Kidney (tissue), 13 donors: ENCODE measurements at regions not wholly inside any gene's neighbourhood (a gene's known extent, or its start where the extent isn't known, plus 50 kb on each side); places are given as distances from the start of the nearest gene placed in this dataset.

ENCODE experiments used
- DNase-seq, 5 donors: peaks; one replicate each; pipeline ENCODE4 v3.0.0-alpha.2; 2013 to 2020
- FAIRE-seq: peaks from 2 replicates; lab custom pipeline; 2012; peaks lifted over from hg19 to GRCh38; lab: Jason Lieb, UNC
- H3K27ac ChIP-seq, 2 donors: one replicate each; pipeline ENCODE4 v1.7.0; 2013; ENCODE audit warnings: low read depth in 2 of 2, low read length in 2 of 2, inconsistent platforms in 1 of 2
- H3K27me3 ChIP-seq: one replicate; pipeline ENCODE4 v1.7.1; 2013; ENCODE audit warnings: low read length, inconsistent platforms; ENCODE audit not compliant: control insufficient read depth, insufficient read depth
- H3K36me3 ChIP-seq, 3 donors: one replicate each; pipeline versions ENCODE4 v1.7.0 to v1.7.1; 2013; ENCODE audit warnings: low read length in 3 of 3, control low read depth in 1 of 3, inconsistent platforms in 1 of 3; ENCODE audit not compliant: insufficient read depth in 3 of 3, control insufficient read depth in 2 of 3
- H3K4me1 ChIP-seq, 3 donors: one replicate each; pipeline versions ENCODE4 v1.7.0 to v1.7.1; 2013; ENCODE audit warnings: low read length in 3 of 3, inconsistent platforms in 1 of 3, low read depth in 1 of 3; ENCODE audit not compliant: control insufficient read depth in 2 of 3, insufficient read depth in 2 of 3
- H3K4me3 ChIP-seq, 3 donors: one replicate each; pipeline versions ENCODE4 v1.7.0 to v1.8.1; 2013; ENCODE audit warnings: low read length in 3 of 3, control low read depth in 1 of 3, inconsistent platforms in 1 of 3
- H3K9ac ChIP-seq, 3 donors: one replicate each; pipeline versions ENCODE4 v1.7.0 to v1.7.1; 2013; ENCODE audit warnings: low read length in 3 of 3, control low read depth in 1 of 3, inconsistent platforms in 1 of 3
- H3K9me3 ChIP-seq, 3 donors: one replicate each; pipeline versions ENCODE4 v1.7.0 to v1.7.1; 2013; ENCODE audit warnings: low read length in 3 of 3, control low read depth in 1 of 3, inconsistent platforms in 1 of 3; ENCODE audit not compliant: control insufficient read depth in 2 of 3, insufficient read depth in 1 of 3
- intact Hi-C: fragments of 100-400 bp; cut with DNase I; formaldehyde crosslinking; loops from one replicate; pipeline ENCODE4 v1.11.1; 2022
- TF ChIP-seq, protein P1 (sequence below): IDR thresholded peaks from 3 replicates; pipeline ENCODE4 v1.5.1; 2012; ENCODE audit warnings: mild to moderate bottlenecking, moderate library complexity, borderline replicate concordance; ENCODE audit not compliant: insufficient read depth; ENCODE audit errors: extremely low read depth
- donor health status: control.
- donor health status: control.
- donor health status: control.
- donor health status: control.
- donor health status: control.
- donor health status: DM: yes; HTN: yes; CAD: no.
- donor health status: Normal renal cell carcinoma (clear cell type).

DNA sequence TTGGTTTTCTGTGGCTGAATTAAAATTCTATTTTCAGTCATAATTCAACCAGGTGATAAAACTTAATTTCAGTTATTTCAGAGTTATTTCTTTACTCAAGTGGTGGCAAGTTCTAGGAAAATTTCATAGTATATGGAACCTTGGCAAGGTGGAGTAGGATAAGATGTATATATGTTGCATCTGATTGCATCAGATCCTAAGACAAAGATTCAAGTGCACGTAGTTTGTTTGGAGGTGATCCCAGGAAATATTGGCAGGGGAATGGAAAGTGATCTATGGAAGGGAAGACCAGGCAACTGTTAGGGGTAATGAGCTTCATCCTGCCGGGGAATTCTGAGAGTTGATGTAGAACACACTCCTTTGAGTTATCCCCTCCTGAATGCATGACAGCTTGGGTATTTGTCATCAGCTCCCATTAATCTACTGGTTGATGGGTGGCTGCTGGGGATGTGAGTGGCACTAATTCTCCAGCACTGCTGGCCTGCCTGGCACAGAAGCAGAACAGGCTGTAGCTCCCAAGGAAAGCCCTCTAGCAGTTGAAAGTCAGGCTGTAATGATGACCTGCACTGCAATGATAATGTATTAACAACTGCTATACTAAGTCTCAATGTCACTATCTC is 52.2 kb upstream of the TOM1L1 start:
- no peak for DNase-seq
- Histone ChIP-seq H3K36me3 (no peaks in the 10 kb centered on the region), H3K4me1 (no peaks in the 10 kb centered on the region), H3K27me3 (no peaks in the 10 kb centered on the region), H3K4me3 (no peak overlapping the region), H3K27ac (no peak overlapping the region), H3K9me3 (no peaks in the 10 kb centered on the region), H3K9ac (no peak overlapping the region)
- TF ChIP-seq, protein P1, sequence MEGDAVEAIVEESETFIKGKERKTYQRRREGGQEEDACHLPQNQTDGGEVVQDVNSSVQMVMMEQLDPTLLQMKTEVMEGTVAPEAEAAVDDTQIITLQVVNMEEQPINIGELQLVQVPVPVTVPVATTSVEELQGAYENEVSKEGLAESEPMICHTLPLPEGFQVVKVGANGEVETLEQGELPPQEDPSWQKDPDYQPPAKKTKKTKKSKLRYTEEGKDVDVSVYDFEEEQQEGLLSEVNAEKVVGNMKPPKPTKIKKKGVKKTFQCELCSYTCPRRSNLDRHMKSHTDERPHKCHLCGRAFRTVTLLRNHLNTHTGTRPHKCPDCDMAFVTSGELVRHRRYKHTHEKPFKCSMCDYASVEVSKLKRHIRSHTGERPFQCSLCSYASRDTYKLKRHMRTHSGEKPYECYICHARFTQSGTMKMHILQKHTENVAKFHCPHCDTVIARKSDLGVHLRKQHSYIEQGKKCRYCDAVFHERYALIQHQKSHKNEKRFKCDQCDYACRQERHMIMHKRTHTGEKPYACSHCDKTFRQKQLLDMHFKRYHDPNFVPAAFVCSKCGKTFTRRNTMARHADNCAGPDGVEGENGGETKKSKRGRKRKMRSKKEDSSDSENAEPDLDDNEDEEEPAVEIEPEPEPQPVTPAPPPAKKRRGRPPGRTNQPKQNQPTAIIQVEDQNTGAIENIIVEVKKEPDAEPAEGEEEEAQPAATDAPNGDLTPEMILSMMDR: no peak
- no peak for FAIRE-seq
- intact Hi-C loops: no loop called here

DNA sequence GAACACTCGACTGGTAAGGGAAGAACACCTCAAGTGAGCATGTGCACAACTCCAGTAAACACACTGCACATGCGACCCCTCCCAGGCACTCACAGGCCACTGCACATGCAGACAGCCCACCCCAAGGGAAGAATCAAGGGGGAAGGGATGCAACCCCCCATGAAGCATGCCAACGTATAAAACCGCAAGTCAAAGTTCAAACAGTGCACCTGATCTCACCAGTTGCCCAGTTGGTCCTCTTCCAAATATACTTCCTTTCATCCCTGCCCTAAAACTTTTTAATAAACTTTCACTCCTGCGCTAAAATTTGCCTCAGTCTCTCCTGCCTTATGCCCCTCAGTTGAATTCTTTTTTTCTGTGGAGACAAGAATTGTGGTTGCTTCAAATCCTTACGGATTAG is 51.0 kb upstream of the TOM1L1 start:
- H3K27ac ChIP-seq: no peak overlapping the region
- TF ChIP-seq, protein P1: no peak
- no peaks in the 10 kb centered on the region for H3K27me3 ChIP-seq
- DNase-seq (no peak), FAIRE-seq (no peak)
- no peaks in the 10 kb centered on the region for H3K36me3 ChIP-seq
- intact Hi-C loops: no loop called here
- H3K9ac ChIP-seq: no peak overlapping the region
- no peak overlapping the region for H3K4me3 ChIP-seq
- H3K9me3 ChIP-seq: no peaks in the 10 kb centered on the region
- no peaks in the 10 kb centered on the region for H3K4me1 ChIP-seq
